Left ventricle myocardium inferior (tissue), 1 donor: ENCODE measurements at regions not wholly inside any gene's neighbourhood (a gene's known extent, or its start where the extent isn't known, plus 50 kb on each side); places are given as distances from the start of the nearest gene placed in this dataset.

ENCODE experiments used
- DNase-seq: peaks from one replicate; pipeline ENCODE4 v3.0.0-alpha.2; 2020
- H3K27ac ChIP-seq: fragments of 200-600 bp; replicated peaks from 2 replicates; pipeline ENCODE4 v1.8.0; 2021
- H3K27me3 ChIP-seq: fragments of 200-600 bp; 2 replicates; pipeline ENCODE4 v1.8.0; 2021; ENCODE audit warnings: low read depth
- H3K36me3 ChIP-seq: fragments of 200-600 bp; 2 replicates; pipeline ENCODE4 v1.8.0; 2021
- H3K4me1 ChIP-seq: fragments of 200-600 bp; 2 replicates; pipeline ENCODE4 v1.8.0; 2021
- H3K4me3 ChIP-seq: fragments of 200-600 bp; 2 replicates; pipeline ENCODE4 v1.8.0; 2021; ENCODE audit warnings: mild to moderate bottlenecking, moderate library complexity
- H3K9me3 ChIP-seq: fragments of 200-600 bp; replicated peaks from 2 replicates; pipeline ENCODE4 v1.8.0; 2021
- intact Hi-C: fragments of 100-400 bp; cut with micrococcal nuclease; formaldehyde crosslinking; loops from one replicate; pipeline ENCODE4 v1.11.0; 2022
- TF ChIP-seq, protein P1 (sequence below): fragments of 200-600 bp; IDR thresholded peaks from 2 replicates; pipeline ENCODE4 v1.8.0; 2021; ENCODE audit warnings: antibody characterized with exemption, mild to moderate bottlenecking, borderline replicate concordance
- donor health status: DM: no; HTN: yes; CAD: no; lungs with severe emphysema.

DNA sequence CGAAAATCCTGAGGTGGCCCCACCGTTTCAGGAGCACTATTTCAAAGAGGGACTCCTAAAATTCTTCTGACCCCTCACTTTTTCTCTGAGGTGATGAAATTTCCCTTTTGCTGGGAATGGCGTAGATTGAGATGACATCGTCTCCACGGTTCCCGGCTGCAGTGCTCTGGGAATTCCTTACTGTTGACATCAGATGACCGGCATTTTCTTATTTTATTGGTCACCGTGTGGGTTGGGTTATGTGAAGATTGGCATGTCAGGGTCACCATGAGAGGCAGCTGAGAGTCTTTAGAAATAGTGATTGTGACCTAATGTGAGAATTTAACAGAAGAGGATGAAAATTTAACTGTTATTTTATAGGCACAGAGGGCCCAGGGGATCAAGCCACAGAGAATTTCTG lies 356.7 kb downstream of the FGF9 start:
- no peak for DNase-seq
- Histone ChIP-seq H3K4me1 (no peaks in the 10 kb centered on the region), H3K27ac (no peak overlapping the region), H3K4me3 (no peak overlapping the region), H3K36me3 (no peaks in the 10 kb centered on the region), H3K9me3 (no peaks in the 10 kb centered on the region), H3K27me3 (peaks cover 17% of the 10 kb centered on the region)
- intact Hi-C loops, result no loop called here
- TF ChIP-seq, protein P1, sequence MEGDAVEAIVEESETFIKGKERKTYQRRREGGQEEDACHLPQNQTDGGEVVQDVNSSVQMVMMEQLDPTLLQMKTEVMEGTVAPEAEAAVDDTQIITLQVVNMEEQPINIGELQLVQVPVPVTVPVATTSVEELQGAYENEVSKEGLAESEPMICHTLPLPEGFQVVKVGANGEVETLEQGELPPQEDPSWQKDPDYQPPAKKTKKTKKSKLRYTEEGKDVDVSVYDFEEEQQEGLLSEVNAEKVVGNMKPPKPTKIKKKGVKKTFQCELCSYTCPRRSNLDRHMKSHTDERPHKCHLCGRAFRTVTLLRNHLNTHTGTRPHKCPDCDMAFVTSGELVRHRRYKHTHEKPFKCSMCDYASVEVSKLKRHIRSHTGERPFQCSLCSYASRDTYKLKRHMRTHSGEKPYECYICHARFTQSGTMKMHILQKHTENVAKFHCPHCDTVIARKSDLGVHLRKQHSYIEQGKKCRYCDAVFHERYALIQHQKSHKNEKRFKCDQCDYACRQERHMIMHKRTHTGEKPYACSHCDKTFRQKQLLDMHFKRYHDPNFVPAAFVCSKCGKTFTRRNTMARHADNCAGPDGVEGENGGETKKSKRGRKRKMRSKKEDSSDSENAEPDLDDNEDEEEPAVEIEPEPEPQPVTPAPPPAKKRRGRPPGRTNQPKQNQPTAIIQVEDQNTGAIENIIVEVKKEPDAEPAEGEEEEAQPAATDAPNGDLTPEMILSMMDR, result no peak

DNA sequence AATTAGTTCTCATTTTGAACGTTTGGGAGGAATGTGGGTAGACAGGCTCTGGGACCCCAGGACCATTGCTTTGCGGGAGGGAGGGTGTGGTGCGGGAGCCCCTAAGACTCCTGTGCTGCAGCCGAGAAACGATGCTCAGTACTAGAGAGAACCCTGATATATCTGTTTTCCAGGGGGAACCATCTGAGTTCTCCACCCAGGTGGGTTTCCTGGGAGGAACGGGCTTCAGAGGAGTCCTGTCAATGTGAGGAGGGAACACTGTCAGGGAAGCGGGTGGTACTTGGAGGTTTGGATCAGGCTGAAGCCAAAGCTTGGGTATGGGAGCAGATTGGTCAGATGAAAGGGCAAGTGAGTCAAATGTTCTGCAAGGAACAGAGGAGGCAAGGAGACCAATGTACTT lies 358.0 kb downstream of the FGF9 start:
- TF ChIP-seq, protein P1, result no peak
- no peaks in the 10 kb centered on the region for H3K4me1 ChIP-seq
- no peak overlapping the region for H3K27ac ChIP-seq
- intact Hi-C loops, result no loop called here
- no peak for DNase-seq
- no peaks in the 10 kb centered on the region for H3K9me3 ChIP-seq
- no peak overlapping the region for H3K4me3 ChIP-seq
- peaks cover 17% of the 10 kb centered on the region for H3K27me3 ChIP-seq
- H3K36me3 ChIP-seq, result no peaks in the 10 kb centered on the region

DNA sequence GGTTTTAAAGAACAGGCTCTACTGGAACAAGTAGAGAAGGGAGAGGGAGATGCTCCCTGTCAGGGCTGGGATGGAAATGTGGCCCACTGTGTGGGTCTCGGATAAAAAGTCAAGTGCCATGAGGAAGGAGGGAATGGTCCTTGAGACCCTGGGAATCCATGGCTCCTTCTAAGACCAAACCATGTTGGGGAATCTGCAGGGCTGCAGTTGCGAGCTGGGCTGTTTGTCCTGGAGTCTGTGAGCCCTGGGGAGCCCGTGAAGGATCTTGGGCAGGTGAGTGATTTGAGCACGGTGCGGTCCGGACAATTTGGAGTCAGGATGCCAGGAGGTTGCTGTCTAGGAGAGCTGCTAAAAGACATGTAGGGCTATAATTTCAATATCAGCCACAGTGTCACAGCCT lies 359.4 kb downstream of the FGF9 start:
- no peak for DNase-seq
- intact Hi-C loops, result no loop called here
- Histone ChIP-seq H3K4me3 (no peak overlapping the region), H3K27ac (no peak overlapping the region), H3K9me3 (no peaks in the 10 kb centered on the region), H3K4me1 (no peaks in the 10 kb centered on the region), H3K27me3 (peaks cover 17% of the 10 kb centered on the region), H3K36me3 (no peaks in the 10 kb centered on the region)
- TF ChIP-seq, protein P1, result no peak

DNA sequence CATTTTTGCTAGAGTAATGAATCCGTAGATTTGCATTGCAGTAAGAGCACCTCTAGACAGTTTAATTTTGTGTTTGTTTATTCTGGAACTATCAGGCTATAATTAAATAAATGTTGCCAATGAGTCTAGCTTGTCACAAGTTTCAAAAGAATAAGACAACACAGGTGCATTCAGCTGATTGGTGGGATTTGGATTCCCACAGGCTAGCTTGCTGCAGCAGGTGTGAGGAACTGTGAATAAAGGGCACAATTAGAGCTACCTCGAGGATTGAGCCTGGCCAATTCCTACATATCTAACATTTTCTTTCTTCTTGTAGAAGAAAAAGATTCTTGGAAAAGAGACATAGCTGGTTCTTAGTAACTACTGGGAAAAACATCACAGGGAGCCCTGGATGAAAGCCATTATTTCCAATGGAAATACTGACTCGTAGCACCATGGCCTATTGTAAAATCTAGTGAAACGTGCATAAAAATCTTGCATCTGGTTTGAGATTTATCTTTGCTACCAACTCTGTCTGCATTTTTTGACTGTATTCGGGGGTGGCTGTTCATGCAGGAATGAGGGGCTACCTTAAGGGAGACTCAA lies 360.9 kb downstream of the FGF9 start:
- no peaks in the 10 kb centered on the region for H3K9me3 ChIP-seq
- no peaks in the 10 kb centered on the region for H3K4me1 ChIP-seq
- TF ChIP-seq, protein P1, result no peak
- intact Hi-C loops, result no loop called here
- no peak for DNase-seq
- no peaks in the 10 kb centered on the region for H3K36me3 ChIP-seq
- no peak overlapping the region for H3K27ac ChIP-seq
- no peak overlapping the region for H3K4me3 ChIP-seq
- H3K27me3 ChIP-seq, result peaks cover 17% of the 10 kb centered on the region

DNA sequence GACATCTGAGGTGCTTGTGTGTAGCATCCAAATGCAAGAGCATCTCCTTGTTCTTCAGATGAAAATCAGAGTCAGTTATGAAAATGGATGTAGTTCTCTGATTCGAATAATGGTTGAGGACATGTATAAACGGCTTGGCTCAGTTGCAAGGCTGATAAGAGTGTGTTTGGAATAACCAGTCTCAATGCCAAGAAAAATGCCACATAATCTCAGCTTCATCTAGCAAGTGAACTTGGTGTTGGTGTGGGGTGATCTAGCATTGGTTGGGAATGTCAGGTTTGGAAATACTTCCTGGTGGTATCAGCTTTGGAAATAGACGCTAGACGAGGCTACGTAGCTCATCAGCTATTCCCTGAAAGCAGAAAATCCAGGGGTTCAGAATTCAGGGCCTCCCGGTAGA lies 362.0 kb downstream of the FGF9 start:
- TF ChIP-seq, protein P1, result no peak
- H3K9me3 ChIP-seq, result no peaks in the 10 kb centered on the region
- H3K4me1 ChIP-seq, result no peaks in the 10 kb centered on the region
- no peak for DNase-seq
- no peak overlapping the region for H3K27ac ChIP-seq
- H3K27me3 ChIP-seq, result peaks cover 17% of the 10 kb centered on the region
- H3K36me3 ChIP-seq, result no peaks in the 10 kb centered on the region
- intact Hi-C loops, result no loop called here
- no peak overlapping the region for H3K4me3 ChIP-seq
